K562 (cell line): ENCODE measurements at regions not wholly inside any gene's neighbourhood (a gene's known extent, or its start where the extent isn't known, plus 50 kb on each side); places are given as distances from the start of the nearest gene placed in this dataset.
"Not testable (repeated sequence)": the region's sequence is repeated elsewhere in the genome, so short reads cannot be mapped to it uniquely, and the experiment has no call there.

Experiments used
- ATAC-seq: fragments of 200-7000 bp; cut with Tn5 transposase; 3 replicates; pipeline ENCODE4 v1.9.1; 2020; ENCODE audit warnings: moderate library complexity
- BruUV-seq: library from RNA; stranded (reverse); fragments of 400-500 nt; replicated peaks from 2 replicates; lab custom pipeline; 2021; lab: Mats Ljungman, UMichigan
- CTCF ChIA-PET: fragments of 300-600 bp; formaldehyde crosslinking; extraction: SDS; loops from one replicate; lab custom pipeline; 2021; ENCODE audit warnings: low intra/inter-chr PET ratio; lab: Yijun Ruan, JAX
- POLR2A ChIA-PET: fragments of 300-600, 350-650 bp; sonication (Branson Sonifier 250); formaldehyde crosslinking; extraction: SDS; loops from one replicate; lab custom pipeline; 2021; ENCODE audit warnings: antibody characterized with exemption, inconsistent platforms; lab: Yijun Ruan, JAX
- DNase-seq, 4 experiments: peaks; one replicate each; pipeline versions ENCODE4 v3.0.0 to v3.0.0-alpha.2; 2011 to 2018; ENCODE audit warnings: low spot score in 3 of 4, mixed read lengths in 3 of 4; ENCODE audit errors: extremely low read depth in 1 of 4
- FAIRE-seq: peaks from 2 replicates; lab custom pipeline; 2011; peaks lifted over from hg19 to GRCh38; lab: Jason Lieb, UNC
- H2AFZ ChIP-seq: 2 replicates; pipeline ENCODE4 v1.6.0; 2011; ENCODE audit warnings: low read depth, low read length, control low read depth, inconsistent platforms
- H3K27ac ChIP-seq: fragments of 200-600 bp; 3 replicates; pipeline ENCODE4 v1.8.0; 2011; ENCODE audit warnings: low read depth, mild to moderate bottlenecking, control low read depth, inconsistent platforms, low read length, moderate library complexity, mixed read lengths; ENCODE audit errors: extremely low read depth
- H3K27me3 ChIP-seq, 2 experiments: fragments of 300-600 bp in 1 of 2; 2 replicates in 1 of 2; 3 replicates in 1 of 2; pipeline versions ENCODE4 v1.6.0 to v1.8.0; 2011; ENCODE audit warnings: inconsistent platforms in 2 of 2, low read length in 2 of 2, mild to moderate bottlenecking in 1 of 2, mixed read lengths in 1 of 2, moderate library complexity in 1 of 2; ENCODE audit not compliant: control insufficient read depth in 2 of 2, insufficient read depth in 2 of 2
- H3K36me3 ChIP-seq: fragments of 300-600 bp; 3 replicates; pipeline ENCODE4 v1.8.0; 2011; ENCODE audit warnings: mild to moderate bottlenecking, low read length, inconsistent platforms; ENCODE audit not compliant: control insufficient read depth, insufficient read depth
- H3K4me1 ChIP-seq, 2 experiments: fragments of 200-600 bp in 1 of 2; replicated peaks in 1 of 2; 2 replicates in 1 of 2; 3 replicates in 1 of 2; pipeline versions ENCODE4 v1.5.1 to v1.8.0; 2011; ENCODE audit warnings: inconsistent platforms in 2 of 2, low read length in 2 of 2, mild to moderate bottlenecking in 1 of 2, mixed read lengths in 1 of 2, moderate library complexity in 1 of 2; ENCODE audit not compliant: control insufficient read depth in 2 of 2, insufficient read depth in 2 of 2
- H3K4me2 ChIP-seq: 2 replicates; pipeline ENCODE4 v1.6.1; 2011; ENCODE audit warnings: low read length, control low read depth, inconsistent platforms, mixed read lengths; ENCODE audit not compliant: insufficient read depth
- H3K4me3 ChIP-seq: fragments of 200-600 bp; sonication (generic), shearing (Covaris generic); 2 replicates; pipeline ENCODE4 v1.5.1; 2016; ENCODE audit warnings: control low read depth, inconsistent platforms
- H3K79me2 ChIP-seq: fragments of 200-600 bp; 3 replicates; pipeline ENCODE4 v1.8.0; 2011; ENCODE audit warnings: low read length, inconsistent platforms; ENCODE audit not compliant: control insufficient read depth, insufficient read depth
- H3K9ac ChIP-seq, 2 experiments: 2 replicates each; pipeline versions ENCODE4 v1.6.0 to v1.6.1; 2011; ENCODE audit warnings: low read depth in 2 of 2, low read length in 2 of 2, control low read depth in 1 of 2, inconsistent platforms in 1 of 2, mild to moderate bottlenecking in 1 of 2, mixed read lengths in 1 of 2; ENCODE audit not compliant: insufficient read depth in 1 of 2
- H3K9me1 ChIP-seq: one replicate; pipeline ENCODE4 v1.6.0; 2011; ENCODE audit warnings: inconsistent platforms, mild to moderate bottlenecking, low read length, moderate library complexity; ENCODE audit not compliant: control insufficient read depth, insufficient read depth
- H3K9me3 ChIP-seq: replicated peaks from 2 replicates; pipeline ENCODE4 v1.5.1; 2011; ENCODE audit warnings: low read depth, low read length, inconsistent platforms; ENCODE audit not compliant: control insufficient read depth, insufficient read depth
- H4K20me1 ChIP-seq: replicated peaks from 2 replicates; pipeline ENCODE4 v1.6.1; 2011; ENCODE audit warnings: low read length, inconsistent platforms, mixed read lengths; ENCODE audit not compliant: control insufficient read depth, insufficient read depth
- CGGBP1 ChIP-seq: fragments of 250-450 bp; sonication (Bioruptor Pico); IDR thresholded peaks from 2 replicates; pipeline ENCODE4 v1.9.0; 2021; ENCODE audit warnings: mild to moderate bottlenecking
- CREB3 ChIP-seq: fragments of 450-650 bp; conservative IDR thresholded peaks from 2 replicates; pipeline ENCODE4 v1.6.1; 2016; ENCODE audit warnings: missing genetic modification characterization, low read depth, mild to moderate bottlenecking, missing compliant biosample characterization, moderate library complexity
- GABPB1 ChIP-seq: sonication (generic); formaldehyde crosslinking; IDR thresholded peaks from 2 replicates; pipeline ENCODE4 v1.8.0; 2022; ENCODE audit warnings: mild to moderate bottlenecking, missing genetic modification reagents
- HDAC3 ChIP-seq: fragments of 450-650 bp; IDR thresholded peaks from 2 replicates; pipeline ENCODE4 v1.6.1; 2018; ENCODE audit warnings: borderline replicate concordance, mild to moderate bottlenecking, moderate library complexity; ENCODE audit not compliant: partially characterized antibody
- HNRNPH1 ChIP-seq: fragments of 200-400 bp; formaldehyde crosslinking; optimal IDR thresholded peaks from 2 replicates; pipeline ENCODE3; 2017; ENCODE audit warnings: low read depth, mild to moderate bottlenecking, low read length, moderate library complexity
- POLR2AphosphoS2 ChIP-seq: IDR thresholded peaks from 2 replicates; pipeline ENCODE4 v1.6.1; 2012; ENCODE audit warnings: low read length, improper control_type of control experiment
- POLR3A ChIP-seq: IDR thresholded peaks from 2 replicates; pipeline ENCODE4 v1.6.1; 2011; ENCODE audit warnings: borderline replicate concordance, mild to moderate bottlenecking, moderate library complexity; ENCODE audit not compliant: insufficient read length, insufficient read depth; ENCODE audit errors: extremely low read depth
- STAT5A ChIP-seq: IDR thresholded peaks from 2 replicates; pipeline ENCODE4 v1.6.1; 2012; ENCODE audit warnings: low read length, inconsistent platforms, borderline replicate concordance
- TCFL5 ChIP-seq: fragments of 250-450 bp; sonication (Bioruptor Pico); conservative IDR thresholded peaks from 2 replicates; pipeline ENCODE4 v1.6.1; 2021; ENCODE audit warnings: mild to moderate bottlenecking, moderate library complexity, matching md5 sums
- ZNF41 ChIP-seq: fragments of 250-450 bp; sonication (Bioruptor Pico); conservative IDR thresholded peaks from 2 replicates; pipeline ENCODE4 v1.4.0; 2020; ENCODE audit warnings: mild to moderate bottlenecking
- ZNF668 ChIP-seq: fragments of 250-450 bp; sonication (Bioruptor Pico); IDR thresholded peaks from 2 replicates; pipeline ENCODE4 v1.8.0; 2022; ENCODE audit warnings: mild to moderate bottlenecking, inconsistent platforms
- WGBS: fragments of 100-300 bp; shearing (Covaris generic); methylation state at CpG from one replicate; pipeline ENCODE4 v1.1.6; 2016; ENCODE audit warnings: low coverage, mixed read lengths; ENCODE audit not compliant: insufficient coverage; ENCODE audit errors: missing lambda C conversion rate; 5-methylcytosine and 5-hydroxymethylcytosine counted together
- in situ Hi-C: fragments of 300-500 bp; cut with MboI; formaldehyde crosslinking; loops from 4 replicates; pipeline ENCODE4 v1.15.0; 2018; ENCODE audit warnings: inconsistent platforms, mixed read lengths
- intact Hi-C: fragments of 100-400 bp; cut with micrococcal nuclease; formaldehyde crosslinking; loops from 2 replicates; pipeline ENCODE4 v1.14.2; 2022
- TF ChIP-seq, protein P1 (sequence below): fragments of 450-650 bp; formaldehyde crosslinking; IDR thresholded peaks from 2 replicates; pipeline ENCODE4 v1.4.0; 2022; ENCODE audit warnings: missing genetic modification characterization

- CTCF ChIA-PET = no interaction called here
- no peak overlapping the region for H3K4me3 ChIP-seq
- TF ChIP-seq TCFL5 (CRISPR knock-in tag) (no peak), POLR2AphosphoS2 (no peak), GABPB1 (CRISPR knock-in tag) (no peak), ZNF41 (CRISPR knock-in tag) (no peak), POLR3A (no peak), STAT5A (no peak), ZNF668 (no peak), CGGBP1 (CRISPR knock-in tag) (no peak), CREB3 (tag) (no peak), HDAC3 (no peak), HNRNPH1 (no peak)
- TF ChIP-seq, protein P1, sequence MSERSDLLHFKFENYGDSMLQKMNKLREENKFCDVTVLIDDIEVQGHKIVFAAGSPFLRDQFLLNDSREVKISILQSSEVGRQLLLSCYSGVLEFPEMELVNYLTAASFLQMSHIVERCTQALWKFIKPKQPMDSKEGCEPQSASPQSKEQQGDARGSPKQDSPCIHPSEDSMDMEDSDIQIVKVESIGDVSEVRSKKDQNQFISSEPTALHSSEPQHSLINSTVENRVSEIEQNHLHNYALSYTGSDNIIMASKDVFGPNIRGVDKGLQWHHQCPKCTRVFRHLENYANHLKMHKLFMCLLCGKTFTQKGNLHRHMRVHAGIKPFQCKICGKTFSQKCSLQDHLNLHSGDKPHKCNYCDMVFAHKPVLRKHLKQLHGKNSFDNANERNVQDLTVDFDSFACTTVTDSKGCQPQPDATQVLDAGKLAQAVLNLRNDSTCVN (CRISPR knock-in tag) = no peak
- TF ChIP-seq, all 486 proteins: peak for 0
- intact Hi-C loops = no loop called here
- Histone ChIP-seq H3K9ac (no peak overlapping the region), H3K4me2 (no peak overlapping the region), H4K20me1 (no peaks in the 10 kb centered on the region), H2AFZ (no peak overlapping the region), H3K79me2 (no peaks in the 10 kb centered on the region), H3K4me1 (no peaks in the 10 kb centered on the region), H3K9me3 (no peaks in the 10 kb centered on the region), H3K27me3 (peaks cover 0 to 3% of the 10 kb centered on the region in 2 experiments; a peak in 1 of 5 replicates), H3K36me3 (no peaks in the 10 kb centered on the region), H3K9me1 (no peaks in the 10 kb centered on the region), H3K27ac (no peak overlapping the region)
- no peak for FAIRE-seq
- BruUV-seq = no TSS peak
- DNase-seq = no peak
- POLR2A ChIA-PET = no interaction called here
- ATAC-seq = no peak
- WGBS = 1% methylated on average over 7 of the region's 7 CpGs
- in situ Hi-C loops = no loop called here
These were observed 258.9 kb upstream of the GAS1 start for GRCh38 chr9:87206064-87206661.

DNA sequence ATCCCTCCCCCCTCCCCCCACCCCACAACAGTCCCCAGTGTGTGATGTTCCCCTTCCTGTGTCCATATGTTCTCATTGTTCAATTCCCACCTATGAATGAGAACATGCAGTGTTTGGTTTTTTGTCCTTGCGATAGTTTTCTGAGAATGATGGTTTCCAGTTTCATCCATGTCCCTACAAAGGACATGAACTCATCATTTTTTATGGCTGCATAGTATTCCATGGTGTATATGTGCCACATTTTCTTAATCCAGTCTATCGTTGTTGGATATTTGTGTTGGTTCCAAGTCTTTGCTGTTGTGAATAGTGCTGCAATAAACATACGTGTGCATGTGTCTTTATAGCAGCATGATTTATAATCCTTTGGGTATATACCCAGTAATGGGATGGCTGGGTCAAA, 263.4 kb upstream of the GAS1 start:
- CTCF ChIA-PET, POLR2A ChIA-PET, FAIRE-seq, H3K27me3 ChIP-seq, H3K9me1 ChIP-seq, H4K20me1 ChIP-seq, H3K36me3 ChIP-seq, in situ Hi-C loops, BruUV-seq, H3K4me3 ChIP-seq, H3K9ac ChIP-seq, intact Hi-C loops, H3K9me3 ChIP-seq, H3K27ac ChIP-seq, ATAC-seq, H3K79me2 ChIP-seq, H2AFZ ChIP-seq, DNase-seq, H3K4me2 ChIP-seq, H3K4me1 ChIP-seq: not testable (repeated sequence)
- 0% methylated on average over 1 of the region's 3 CpGs for WGBS
